ENCODE measurements at regions not wholly inside any gene's neighbourhood (a gene's known extent, or its start where the extent isn't known, plus 50 kb on each side); places are given as distances from the start of the nearest gene placed in this dataset.

- DNase-seq: no peak
Observed at GRCh38 chr14:101027291-101027690, 123.8 kb upstream of the RTL1 start.

DNA sequence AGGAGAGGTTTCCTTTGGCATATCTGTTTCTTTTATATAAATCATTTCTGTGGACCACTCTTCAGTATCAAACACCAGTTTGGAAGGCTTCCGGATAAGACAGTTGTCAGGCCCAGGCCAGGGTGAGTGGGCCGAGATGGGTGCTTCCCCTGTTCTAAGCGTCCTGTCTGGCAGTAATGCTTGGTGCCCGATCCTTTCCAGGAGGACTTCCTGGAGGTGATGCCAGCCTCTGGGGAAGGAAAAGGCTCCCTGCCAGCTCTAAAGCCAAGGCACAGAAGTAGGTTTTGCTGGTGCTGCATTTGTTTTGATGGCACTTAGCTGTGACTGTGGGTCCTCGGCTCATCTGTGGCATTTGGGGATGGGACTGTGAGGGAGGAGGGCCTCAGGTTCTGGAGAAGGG, 124.4 kb upstream of the RTL1 start:
- DNase-seq: no peak

- DNase-seq: peak; percentile 11
Observed at GRCh38 chr14:101028971-101029667, 125.6 kb upstream of the RTL1 start.

GRCh38 chr14:101029668-101030290, 126.3 kb upstream of the RTL1 start:
- no peak for DNase-seq

DNA sequence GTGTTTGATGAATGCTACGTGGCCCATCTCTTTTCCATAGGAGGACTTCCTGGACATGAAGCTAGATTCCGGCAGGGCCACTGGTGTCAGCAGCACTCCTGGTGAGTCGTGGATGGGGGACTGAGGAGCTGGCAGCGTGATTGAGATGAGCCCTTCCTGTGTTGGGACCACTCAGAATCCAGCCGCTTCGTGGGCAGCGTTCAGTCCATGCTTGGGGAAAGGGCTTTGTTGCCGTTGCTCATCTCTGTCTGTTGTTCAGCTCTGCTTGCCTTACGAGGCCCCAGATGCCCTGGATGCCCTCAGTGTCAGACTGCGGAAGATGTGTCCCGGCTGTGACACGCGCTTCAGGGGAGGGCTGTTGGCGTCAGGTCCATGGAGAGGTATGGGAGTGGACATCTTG, 127.1 kb upstream of the RTL1 start:
- DNase-seq: no peak

DNA sequence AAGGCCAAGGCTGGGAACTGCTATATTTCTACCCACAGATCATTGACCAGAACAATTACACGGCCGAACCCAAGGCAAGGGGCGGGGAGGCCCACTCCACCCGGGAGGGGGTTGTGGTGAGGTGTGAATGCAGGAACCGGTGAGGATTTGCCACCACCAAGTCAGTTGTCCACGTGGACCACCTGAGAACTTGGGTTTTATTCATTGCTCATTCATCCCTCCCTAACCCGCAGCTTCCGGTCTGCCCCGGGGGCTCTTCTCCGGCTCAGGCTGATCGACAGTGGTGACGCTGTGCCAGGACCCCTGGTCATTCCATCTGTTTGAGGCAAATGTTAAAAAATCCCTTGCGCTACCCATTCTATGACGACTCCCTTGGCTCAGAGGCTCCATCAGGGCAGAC, 127.7 kb upstream of the RTL1 start:
- DNase-seq: no peak

DNA sequence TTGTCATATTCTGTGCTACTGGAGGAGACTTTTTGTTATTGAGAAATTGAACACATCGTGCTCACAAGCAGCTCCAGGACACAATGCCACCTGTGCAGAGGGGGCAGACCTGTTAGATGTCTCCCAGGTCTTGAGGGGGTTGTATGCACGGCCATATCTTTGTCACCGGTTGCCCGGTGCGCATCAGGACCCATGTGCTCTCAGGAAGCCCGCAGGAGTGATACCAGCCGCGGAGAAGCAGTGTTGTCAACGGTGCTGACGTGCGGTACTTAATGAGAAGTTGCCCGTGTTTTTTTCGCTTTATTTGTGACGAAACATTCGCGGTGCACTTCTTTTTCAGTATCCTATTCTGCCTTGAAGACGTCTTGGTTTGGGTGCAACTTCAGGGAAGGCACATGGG, 128.2 kb upstream of the RTL1 start:
- DNase-seq: no peak

DNA sequence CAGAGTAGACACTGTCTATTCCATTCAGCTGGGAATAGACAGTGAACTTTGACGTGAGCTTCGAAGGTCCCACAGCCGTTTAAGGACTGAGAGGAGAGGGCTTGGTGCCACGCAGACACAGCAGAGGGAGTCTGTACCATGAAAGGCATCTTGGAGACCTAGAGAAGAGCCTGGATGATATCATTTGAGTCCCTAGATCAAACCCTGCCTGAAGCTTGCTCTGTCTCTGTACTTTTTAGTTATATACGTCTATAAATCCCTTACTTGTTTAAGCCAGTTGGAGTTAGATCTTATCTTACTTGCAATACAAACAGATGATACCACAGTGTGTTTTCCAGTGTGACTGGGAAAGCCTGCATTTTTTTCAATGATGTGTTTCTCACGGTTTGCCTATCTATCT, 128.9 kb upstream of the RTL1 start:
- DNase-seq: no peak

- no peak for DNase-seq
Observed at GRCh38 chr14:101033006-101033405, 129.5 kb upstream of the RTL1 start.

DNA sequence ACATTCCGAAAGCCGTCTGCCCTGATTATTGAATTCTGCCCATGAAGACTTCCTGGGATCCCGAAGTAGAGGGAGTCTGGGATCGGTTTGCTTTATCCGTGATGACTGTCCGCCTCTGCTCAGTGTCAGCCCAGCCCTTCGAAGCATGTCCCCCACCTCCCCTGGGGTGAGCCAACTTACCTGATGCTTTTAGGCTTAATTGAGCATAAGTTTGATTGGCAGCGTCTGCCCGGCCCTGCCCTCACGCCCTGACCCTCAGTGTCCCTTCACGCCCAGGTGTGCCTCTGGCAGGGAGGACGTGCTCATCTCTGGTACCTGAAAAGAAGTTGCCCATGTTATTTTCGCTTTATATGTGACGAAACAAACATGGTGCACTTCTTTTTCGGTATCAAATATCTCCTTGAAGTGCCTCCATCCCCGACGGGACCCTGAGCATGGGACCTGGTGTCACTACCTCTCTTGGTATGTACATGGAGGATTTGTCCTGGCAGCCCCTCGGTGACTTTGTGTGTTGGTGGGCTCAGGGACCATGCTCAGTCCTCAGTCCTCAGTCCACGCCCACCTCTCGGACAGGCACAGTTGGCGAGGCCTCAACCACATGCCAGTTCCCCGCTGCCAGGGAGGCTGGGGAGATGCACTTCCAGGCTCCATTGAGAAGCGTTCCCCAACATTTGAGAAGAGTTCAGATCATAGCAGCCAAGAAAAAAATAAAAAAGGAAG, 130.1 kb upstream of the RTL1 start:
- no peak for DNase-seq

DNA sequence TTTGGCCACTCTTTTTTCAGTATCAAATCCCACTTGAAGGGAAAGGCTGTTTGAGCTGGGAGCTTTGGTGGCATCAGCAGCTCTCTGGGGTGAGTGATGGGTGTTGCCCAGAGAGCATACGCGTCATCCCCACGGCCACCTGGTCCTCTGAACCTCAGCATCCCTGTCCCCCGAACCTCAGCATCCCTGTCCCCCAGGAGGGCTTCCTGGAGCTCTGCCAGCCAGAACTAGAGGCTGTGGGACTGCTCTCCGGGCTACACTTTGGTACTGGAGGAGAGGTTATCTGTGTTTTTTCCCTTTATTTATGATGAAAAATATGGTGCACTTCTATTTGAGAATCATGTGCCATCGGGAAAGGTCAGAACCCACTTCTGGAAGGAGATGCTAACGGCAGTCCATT, 131.5 kb upstream of the RTL1 start:
- no peak for DNase-seq

DNA sequence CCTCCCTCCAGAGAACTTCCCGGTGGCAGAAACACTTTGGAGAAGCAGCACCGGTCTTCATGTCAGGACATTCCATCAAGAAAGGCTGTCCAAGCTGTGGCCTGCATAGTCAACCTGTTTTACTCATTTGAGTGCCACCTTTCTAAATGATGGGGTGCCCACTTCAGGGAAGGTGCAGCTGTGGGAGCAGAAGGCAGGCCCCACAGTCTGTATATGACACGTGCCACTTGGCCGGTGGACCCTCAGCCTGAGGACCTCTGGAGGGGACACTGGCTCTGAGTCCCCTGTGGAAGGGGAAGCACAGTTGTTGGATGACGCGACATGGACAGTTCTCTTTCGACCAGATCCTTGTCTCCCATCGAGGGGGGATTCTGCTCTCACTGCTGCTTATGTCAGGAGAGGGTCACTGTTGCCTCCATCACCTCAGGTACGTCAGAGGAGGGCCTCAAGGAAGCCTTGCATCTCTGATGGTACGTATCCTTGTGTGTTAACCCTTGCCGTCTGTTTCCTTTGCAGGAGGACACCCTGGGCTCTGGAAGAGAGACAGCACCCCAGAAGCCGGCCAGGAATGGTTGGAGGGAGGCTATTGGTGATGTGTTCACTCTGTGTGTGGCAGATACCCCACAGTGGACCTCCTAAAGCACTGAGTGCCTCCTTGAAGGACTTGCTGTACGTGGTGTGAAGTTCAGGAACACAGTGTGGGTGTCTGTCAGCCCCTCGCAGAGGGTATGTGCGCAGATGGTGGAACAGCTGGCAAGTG, 132.1 kb upstream of the RTL1 start:
- no peak for DNase-seq

DNA sequence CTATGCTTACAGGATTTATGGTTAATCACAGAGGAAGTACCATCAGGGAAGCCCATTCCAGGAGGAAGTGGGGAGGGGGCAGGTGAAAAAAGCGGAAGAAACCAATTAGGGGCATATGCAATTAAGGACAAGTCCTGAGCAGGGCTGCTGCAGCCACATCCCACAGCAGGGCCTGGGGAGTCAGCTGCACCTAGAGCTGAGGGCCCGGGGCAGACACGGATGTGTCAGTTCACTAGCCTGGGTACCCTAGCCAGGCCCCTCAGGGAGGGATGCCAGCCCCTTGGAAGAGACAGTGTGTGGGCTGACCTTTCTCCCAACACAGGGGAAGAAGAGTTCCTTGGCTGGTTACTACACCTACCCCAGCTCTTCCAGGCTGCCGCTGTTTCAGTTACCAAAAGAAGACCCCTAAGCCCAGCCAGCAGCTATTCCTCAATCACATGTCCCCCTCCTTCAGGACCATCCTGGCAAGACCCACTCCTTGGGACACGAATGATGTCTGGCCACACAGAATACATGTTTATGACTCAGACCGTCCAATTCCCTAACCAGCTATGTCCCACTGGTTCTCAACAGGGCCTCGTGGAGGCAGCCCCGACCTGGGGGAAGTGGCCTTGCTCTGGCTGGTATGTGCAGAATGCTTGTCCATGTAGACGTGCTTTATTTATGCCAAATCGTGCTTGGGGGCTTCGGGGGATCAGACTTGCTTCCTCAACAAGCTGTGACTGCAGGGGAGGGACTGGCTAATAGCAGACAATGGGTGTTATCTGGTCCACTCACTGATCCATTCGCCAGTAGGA, 133.7 kb upstream of the RTL1 start:
- DNase-seq: no peak

GRCh38 chr14:101039031-101039754, 135.7 kb upstream of the RTL1 start:
- no peak for DNase-seq

DNA sequence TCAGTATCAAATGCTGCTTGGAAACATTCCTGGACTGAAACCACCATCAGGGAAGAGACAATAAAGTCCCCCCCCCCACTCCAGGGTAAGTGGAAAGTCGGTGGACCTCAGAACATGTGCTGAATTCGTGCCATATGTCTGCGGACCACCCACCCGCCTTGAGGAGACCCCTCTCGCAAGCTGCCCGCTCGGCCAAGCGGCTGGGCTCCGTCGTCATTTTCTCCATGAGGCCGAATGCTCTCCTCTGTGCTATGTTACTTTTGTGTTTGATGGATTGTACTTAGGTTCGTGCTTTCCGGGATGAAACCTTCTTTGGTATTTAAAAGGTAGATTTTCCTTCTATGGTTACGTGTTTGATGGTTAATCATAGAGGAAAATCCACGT, 136.2 kb upstream of the RTL1 start:
- DNase-seq: no peak

GRCh38 chr14:101040538-101041442, 137.3 kb upstream of the RTL1 start:
- no peak for DNase-seq

GRCh38 chr14:101043891-101044290, 140.4 kb upstream of the RTL1 start:
- no peak for DNase-seq

DNA sequence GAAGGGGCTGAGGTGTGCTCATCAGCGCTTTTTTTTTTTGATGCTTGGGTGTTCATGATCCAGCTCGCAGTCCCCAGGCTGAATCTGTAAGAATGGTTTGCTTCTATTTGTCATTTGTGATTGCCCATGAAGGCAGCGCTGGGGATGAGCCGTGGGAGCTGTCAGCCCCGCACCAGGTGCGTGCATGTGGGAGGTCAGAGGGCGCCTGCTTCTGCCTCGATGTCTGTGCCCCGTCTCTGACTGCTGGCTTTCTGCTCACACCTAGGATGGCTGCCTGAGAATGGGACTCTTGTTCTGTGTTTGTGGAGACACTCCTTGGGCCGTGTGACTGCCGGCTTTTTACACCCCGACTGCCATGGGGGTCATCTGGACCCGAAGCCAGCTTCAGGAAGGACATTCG, 141.2 kb upstream of the RTL1 start:
- DNase-seq: no peak

DNA sequence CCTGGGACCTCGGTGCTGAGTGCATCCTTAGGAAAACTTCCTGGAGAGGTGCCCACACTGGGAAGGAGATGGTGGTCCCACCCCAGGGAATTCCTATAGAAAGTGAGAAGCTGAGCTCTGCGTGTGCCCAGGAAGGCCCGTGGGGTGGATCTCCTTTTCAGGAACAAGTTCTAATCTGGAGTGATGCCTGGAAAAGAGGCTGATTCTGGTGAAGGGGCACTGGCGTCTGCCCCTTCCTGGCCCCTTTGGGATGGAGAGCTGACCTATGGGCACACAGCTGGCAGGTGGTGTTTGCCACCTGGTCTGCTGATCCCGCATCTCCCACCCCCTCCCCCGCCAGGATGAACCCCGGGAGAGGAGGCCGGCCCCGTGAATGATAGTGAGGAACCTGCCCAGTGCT, 142.0 kb upstream of the RTL1 start:
- DNase-seq: no peak

GRCh38 chr14:101046071-101046470, 142.5 kb upstream of the RTL1 start:
- DNase-seq: no peak

GRCh38 chr14:101047326-101047725, 143.8 kb upstream of the RTL1 start:
- DNase-seq: no peak

Data from NCI-H1436 (cell line).